ENCODE measurements at regions not wholly inside any gene's neighbourhood (a gene's known extent, or its start where the extent isn't known, plus 50 kb on each side); places are given as distances from the start of the nearest gene placed in this dataset.

DNA sequence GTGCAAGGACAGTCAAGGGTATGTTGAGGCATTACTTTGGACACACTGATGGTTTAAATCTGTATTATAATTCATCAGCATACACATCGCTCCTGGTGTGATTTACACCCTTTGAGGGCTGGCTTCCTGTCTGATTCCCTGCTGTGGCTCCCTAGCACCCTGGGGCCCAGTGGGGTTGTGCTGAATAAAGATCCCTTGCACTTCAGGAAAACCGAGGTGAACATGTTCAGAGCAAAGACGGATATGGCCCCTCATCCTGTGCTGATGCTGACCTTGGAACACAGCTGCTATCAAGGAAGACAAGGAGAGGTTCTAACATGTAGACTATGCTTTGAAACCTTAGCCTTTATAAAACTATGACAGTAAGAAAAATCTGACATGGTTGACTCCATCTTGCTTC is 84.6 kb upstream of the UNC5B start:
- TF ChIP-seq FOXP2 (optimal IDR thresholded peaks at IDR 0.05; ENCODE audit: borderline replicate concordance, extremely low read depth, extremely low read length, insufficient read depth) (no peak), POLR2AphosphoS5 (IDR thresholded peaks at IDR 0.05; ENCODE audit: low read depth, low read length) (no peak), SIN3A (IDR thresholded peaks at IDR 0.05; ENCODE audit: borderline replicate concordance, insufficient read depth, low read length) (no peak), TAF1 (IDR thresholded peaks at IDR 0.05; ENCODE audit: borderline replicate concordance, insufficient read depth, low read length) (no peak)
- TF ChIP-seq, protein P1, sequence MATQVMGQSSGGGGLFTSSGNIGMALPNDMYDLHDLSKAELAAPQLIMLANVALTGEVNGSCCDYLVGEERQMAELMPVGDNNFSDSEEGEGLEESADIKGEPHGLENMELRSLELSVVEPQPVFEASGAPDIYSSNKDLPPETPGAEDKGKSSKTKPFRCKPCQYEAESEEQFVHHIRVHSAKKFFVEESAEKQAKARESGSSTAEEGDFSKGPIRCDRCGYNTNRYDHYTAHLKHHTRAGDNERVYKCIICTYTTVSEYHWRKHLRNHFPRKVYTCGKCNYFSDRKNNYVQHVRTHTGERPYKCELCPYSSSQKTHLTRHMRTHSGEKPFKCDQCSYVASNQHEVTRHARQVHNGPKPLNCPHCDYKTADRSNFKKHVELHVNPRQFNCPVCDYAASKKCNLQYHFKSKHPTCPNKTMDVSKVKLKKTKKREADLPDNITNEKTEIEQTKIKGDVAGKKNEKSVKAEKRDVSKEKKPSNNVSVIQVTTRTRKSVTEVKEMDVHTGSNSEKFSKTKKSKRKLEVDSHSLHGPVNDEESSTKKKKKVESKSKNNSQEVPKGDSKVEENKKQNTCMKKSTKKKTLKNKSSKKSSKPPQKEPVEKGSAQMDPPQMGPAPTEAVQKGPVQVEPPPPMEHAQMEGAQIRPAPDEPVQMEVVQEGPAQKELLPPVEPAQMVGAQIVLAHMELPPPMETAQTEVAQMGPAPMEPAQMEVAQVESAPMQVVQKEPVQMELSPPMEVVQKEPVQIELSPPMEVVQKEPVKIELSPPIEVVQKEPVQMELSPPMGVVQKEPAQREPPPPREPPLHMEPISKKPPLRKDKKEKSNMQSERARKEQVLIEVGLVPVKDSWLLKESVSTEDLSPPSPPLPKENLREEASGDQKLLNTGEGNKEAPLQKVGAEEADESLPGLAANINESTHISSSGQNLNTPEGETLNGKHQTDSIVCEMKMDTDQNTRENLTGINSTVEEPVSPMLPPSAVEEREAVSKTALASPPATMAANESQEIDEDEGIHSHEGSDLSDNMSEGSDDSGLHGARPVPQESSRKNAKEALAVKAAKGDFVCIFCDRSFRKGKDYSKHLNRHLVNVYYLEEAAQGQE (IDR thresholded peaks at IDR 0.05; ENCODE audit: insufficient read depth in 1 of 2, low read depth in 2 of 2, low read length in 2 of 2): no peak

DNA sequence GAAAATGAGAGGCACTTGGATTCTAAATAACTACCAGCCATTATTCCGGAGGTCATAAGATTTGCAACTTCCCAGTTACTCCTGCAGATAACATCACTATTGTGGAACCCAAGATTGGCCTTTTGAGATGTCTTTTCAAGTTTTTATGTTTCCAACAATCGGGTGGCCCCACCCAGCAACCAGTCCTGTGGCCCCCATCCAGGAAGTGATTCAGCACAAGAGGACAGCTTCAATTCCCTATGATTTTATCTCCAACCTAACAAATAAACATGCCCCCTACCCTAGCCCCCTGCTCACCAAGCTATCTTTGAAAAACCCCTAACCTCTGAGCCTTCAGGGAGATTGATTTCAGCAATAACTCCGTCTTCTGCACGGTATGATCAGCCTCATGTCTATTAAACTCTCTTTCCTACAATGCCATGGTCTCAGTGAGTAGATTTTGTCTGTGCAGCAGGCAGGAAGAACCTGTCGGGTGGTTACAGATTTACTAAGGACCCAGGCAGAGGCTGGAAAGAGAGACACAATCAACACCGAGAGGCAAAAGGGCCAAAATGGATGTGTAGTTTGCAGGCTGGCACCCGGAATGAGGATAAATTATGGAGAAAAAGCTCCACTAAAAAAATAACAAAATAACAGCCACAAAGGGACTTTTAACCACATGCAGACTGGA is 83.9 kb upstream of the UNC5B start:
- TF ChIP-seq TAF1 (IDR thresholded peaks at IDR 0.05; ENCODE audit: borderline replicate concordance, insufficient read depth, low read length) (no peak), POLR2AphosphoS5 (IDR thresholded peaks at IDR 0.05; ENCODE audit: low read depth, low read length) (no peak), FOXP2 (optimal IDR thresholded peaks at IDR 0.05; ENCODE audit: borderline replicate concordance, extremely low read depth, extremely low read length, insufficient read depth) (no peak), SIN3A (IDR thresholded peaks at IDR 0.05; ENCODE audit: borderline replicate concordance, insufficient read depth, low read length) (no peak)
- TF ChIP-seq, protein P1 (IDR thresholded peaks at IDR 0.05; ENCODE audit: insufficient read depth in 1 of 2, low read depth in 2 of 2, low read length in 2 of 2): no peak

DNA sequence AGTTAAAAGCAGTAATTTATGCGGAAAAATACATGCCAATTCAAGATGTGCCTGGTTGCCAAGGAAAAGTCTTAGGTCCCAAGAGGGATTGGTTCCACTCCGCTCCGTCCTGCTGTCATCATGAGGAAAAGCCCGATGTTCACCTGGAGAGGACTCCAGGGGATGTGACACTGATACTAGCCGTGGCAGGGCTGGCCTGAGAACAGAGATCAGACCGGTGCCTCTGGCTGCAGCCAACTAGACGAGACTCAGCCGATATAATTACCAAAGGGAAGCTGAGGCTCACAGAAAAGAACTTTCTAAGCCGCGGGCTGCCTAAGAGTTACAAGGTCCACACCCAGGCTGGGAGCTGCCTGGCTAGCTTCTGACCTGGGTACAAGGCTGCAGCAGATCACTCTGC is 81.3 kb upstream of the UNC5B start:
- TF ChIP-seq FOXP2 (optimal IDR thresholded peaks at IDR 0.05; ENCODE audit: borderline replicate concordance, extremely low read depth, extremely low read length, insufficient read depth): no peak
- TF ChIP-seq, protein P1 (IDR thresholded peaks at IDR 0.05; ENCODE audit: insufficient read depth in 1 of 2, low read depth in 2 of 2, low read length in 2 of 2): no peak
- TF ChIP-seq TAF1 (IDR thresholded peaks at IDR 0.05; ENCODE audit: borderline replicate concordance, insufficient read depth, low read length): no peak
- TF ChIP-seq POLR2AphosphoS5 (IDR thresholded peaks at IDR 0.05; ENCODE audit: low read depth, low read length): no peak
- no peak for TF ChIP-seq SIN3A (IDR thresholded peaks at IDR 0.05; ENCODE audit: borderline replicate concordance, insufficient read depth, low read length)

DNA sequence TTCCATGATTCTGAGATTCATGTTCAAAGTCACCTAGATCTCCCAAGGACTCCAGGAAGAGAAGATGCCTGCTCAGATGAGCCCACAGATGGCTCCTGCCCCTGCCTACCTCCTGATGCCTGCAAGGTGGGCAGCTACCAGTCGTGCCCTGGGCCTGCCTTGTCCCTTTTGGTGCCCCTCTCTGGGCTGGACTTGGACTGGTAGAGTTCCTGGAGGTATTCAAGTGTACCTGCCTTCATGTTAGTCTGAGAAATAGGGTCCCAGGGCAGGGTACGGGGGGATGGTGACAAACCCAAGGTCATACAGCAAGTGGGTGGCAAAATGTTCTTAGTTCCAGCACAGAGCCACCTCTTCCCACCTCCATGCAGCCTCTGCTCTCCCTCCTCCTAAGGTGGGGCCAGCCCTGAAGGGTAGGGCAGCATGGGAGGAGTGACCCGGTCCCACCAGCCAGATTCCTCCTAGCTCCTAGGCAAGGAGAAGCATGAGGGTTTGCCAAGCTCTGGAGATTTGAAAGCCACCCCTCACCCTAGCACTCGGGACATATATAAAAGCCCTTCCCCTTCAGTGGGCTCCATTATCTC is 80.8 kb upstream of the UNC5B start:
- TF ChIP-seq, protein P1 (IDR thresholded peaks at IDR 0.05; ENCODE audit: insufficient read depth in 1 of 2, low read depth in 2 of 2, low read length in 2 of 2): no peak
- TF ChIP-seq SIN3A (IDR thresholded peaks at IDR 0.05; ENCODE audit: borderline replicate concordance, insufficient read depth, low read length): no peak
- no peak for TF ChIP-seq TAF1 (IDR thresholded peaks at IDR 0.05; ENCODE audit: borderline replicate concordance, insufficient read depth, low read length)
- no peak for TF ChIP-seq FOXP2 (optimal IDR thresholded peaks at IDR 0.05; ENCODE audit: borderline replicate concordance, extremely low read depth, extremely low read length, insufficient read depth)
- no peak for TF ChIP-seq POLR2AphosphoS5 (IDR thresholded peaks at IDR 0.05; ENCODE audit: low read depth, low read length)

Data from PFSK-1 (cell line).